Islet of Langerhans (tissue), 1 donor: ENCODE measurements at regions not wholly inside any gene's neighbourhood (a gene's known extent, or its start where the extent isn't known, plus 50 kb on each side); places are given as distances from the start of the nearest gene placed in this dataset.
"Not testable (repeated sequence)": the region's sequence is repeated elsewhere in the genome, so short reads cannot be mapped to it uniquely, and the experiment has no call there.

Source experiments
- FAIRE-seq: peaks from one replicate; lab custom pipeline; 2011; peaks lifted over from hg19 to GRCh38; lab: Jason Lieb, UNC

GRCh38 chr6:1001655-1002349 lies 308.9 kb upstream of the EXOC2 start:
- no peak for FAIRE-seq

GRCh38 chr6:999552-999951 lies 306.6 kb upstream of the EXOC2 start:
- no peak for FAIRE-seq

GRCh38 chr6:998551-998950 lies 305.6 kb upstream of the EXOC2 start:
- FAIRE-seq: no peak

DNA sequence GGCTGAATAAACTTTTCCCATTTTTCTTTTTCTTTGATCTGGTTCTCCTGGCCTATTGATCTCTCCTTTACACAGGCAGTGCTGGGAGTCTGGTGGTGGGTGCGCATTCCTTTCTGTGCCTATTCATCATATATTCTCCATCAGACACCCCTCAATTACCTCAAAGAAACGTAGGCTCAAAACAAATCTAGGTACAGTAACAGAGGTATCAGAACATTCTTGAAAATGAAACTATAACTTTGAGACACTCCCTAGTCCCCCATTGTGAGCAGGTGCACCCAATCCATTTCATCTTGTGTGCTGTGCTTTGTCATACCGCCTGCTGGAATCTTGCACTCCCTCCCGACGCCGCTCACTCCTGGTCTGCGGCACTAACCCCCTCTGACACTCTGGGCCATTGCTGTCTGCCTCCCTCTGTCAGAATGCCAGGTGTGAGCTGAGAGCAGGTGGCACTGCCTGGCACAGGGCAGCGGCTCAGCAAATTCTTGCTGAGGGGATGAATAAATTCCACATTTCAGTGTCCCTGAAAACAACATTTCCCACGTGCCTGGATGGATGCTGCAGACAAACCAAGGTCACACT lies 303.4 kb upstream of the EXOC2 start:
- FAIRE-seq: no peak

DNA sequence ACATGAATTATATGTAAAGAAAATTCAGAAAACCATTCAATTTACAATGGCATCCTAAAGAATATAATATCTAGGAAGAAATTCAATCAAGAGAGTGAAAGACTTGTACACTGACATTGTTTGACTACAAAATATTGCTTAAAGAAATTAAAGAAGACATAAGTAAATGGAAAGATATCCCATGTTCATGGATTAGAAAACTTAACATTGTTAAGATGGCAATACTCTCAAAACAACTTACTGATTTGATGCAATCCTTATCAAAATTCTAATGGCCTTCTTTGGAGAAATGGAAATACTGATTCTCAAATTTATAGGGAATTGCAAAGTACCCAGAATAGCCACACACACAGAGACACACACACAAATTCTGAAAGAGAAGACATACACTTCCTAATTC lies 298.3 kb upstream of the EXOC2 start:
- no peak for FAIRE-seq

DNA sequence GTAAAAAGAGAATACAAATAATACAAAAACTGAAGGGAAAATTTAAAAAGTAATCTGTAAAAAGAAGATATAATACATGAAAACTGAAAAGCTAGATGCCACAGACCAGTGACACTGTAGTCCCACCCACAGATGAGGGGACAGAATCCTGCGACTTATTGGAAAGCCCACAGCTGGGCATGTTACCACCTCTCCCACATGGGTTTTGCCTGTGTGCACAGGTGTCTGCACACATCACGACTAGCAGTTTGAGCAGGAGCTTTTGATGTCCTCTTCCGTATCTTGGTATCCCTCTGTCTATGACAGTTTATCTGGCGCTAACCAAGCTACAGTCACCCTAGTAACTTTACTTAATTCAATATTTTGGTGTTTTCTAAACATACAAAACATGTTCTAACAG lies 291.1 kb upstream of the EXOC2 start:
- FAIRE-seq: no peak

- no peak for FAIRE-seq
Observed at GRCh38 chr6:978937-979685, 286.2 kb upstream of the EXOC2 start.

GRCh38 chr6:977226-977625 lies 284.3 kb upstream of the EXOC2 start:
- not testable (repeated sequence) for FAIRE-seq

GRCh38 chr6:971981-972640 lies 279.2 kb upstream of the EXOC2 start:
- FAIRE-seq: no peak

DNA sequence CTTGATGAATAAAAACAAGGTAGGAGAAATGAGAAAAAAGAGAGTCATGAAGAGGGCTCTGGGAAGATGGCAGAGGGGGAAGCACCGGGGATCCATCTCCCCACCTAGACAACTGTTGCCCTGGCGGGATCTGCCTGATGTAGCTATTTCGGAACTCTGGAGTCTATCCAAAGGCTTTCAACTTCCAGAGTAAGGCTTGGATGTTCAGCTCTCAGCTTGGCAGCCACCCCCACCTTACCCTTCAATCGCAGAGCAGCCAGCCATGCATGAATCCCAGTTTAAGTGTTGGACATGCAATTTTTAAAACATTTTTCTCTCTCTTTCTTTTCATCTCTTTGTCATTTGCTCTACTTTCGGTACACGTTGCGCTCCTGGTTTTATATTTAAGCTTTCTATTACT lies 275.9 kb upstream of the EXOC2 start:
- no peak for FAIRE-seq

GRCh38 chr6:967701-968100 lies 274.8 kb upstream of the EXOC2 start:
- FAIRE-seq: no peak

DNA sequence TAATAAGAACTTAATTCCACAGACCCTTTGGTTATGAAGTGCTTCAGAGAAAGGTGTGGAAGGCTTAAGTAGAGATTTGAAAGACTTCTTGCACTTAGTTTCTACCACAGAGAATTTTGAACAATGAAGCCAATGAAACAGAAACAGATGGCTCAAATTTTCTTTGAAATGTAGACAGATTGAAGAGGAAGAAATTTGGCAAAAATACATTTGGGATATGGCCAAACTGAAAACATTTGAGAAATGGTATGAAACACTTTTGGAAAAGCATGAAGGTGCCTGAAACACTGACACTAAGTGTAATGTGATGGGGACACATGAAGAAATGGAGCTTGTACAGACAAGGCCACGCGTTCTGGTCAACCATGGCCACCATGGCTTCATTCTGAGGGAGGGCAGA lies 272.4 kb upstream of the EXOC2 start:
- no peak for FAIRE-seq

- FAIRE-seq: no peak
Observed at GRCh38 chr6:963456-963855, 270.5 kb upstream of the EXOC2 start.

- no peak for FAIRE-seq
Observed at GRCh38 chr6:961407-961960, 268.5 kb upstream of the EXOC2 start.

DNA sequence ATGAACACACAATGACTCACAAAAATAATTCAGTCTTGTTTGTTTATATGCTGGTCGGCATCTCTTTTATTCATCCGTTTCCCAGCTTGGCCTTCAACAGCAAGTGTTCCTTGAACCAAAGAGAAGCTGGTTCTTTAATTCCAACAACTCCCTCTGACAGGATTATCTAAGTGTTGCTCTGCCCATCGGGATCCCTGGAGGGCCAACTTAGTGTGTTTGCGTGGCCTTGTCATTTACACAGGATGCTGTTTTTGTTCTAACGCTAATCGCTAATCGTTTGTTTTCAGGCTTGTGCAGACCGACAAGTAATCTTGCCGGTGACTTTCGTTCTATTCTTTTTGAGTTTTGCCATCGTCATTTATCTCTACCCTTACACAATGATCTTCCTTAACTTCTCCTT lies 267.4 kb upstream of the EXOC2 start:
- FAIRE-seq: no peak

GRCh38 chr6:958488-958887 lies 265.5 kb upstream of the EXOC2 start:
- FAIRE-seq: no peak

GRCh38 chr6:951399-952181 lies 258.7 kb upstream of the EXOC2 start:
- FAIRE-seq: no peak

DNA sequence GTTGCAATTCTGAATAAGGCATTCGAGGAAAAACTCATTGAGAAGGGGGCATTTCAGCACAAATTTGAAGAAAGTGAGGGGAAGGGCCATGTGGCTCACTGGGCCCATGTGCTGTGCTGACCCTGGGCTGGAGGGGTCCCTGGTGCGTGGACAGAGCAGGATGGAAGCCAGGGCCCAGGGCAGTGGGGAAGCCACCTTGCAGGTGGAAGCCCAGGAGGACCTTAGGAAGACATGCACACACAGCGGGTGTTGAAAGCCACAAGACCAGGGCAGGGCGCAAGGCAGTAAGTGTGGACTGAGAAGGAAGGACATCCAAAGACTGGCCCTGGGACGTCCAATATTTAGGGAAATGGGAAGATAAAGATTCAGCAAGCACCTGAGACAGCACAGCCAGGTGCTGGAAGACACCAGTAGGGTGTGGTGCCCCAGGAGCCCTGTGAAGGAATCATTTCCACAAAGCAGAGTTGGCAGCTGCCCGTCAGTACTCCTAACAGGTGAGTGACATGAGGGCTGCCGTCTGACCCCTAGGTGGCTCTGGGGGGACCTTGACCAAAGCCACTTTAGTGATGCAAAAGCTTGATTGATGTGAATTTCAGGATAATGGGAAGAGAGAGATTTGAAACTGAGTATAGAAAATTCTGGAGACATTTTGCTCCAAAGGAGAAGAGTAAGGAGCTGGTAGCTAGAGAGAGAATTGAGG lies 254.4 kb upstream of the EXOC2 start:
- no peak for FAIRE-seq

DNA sequence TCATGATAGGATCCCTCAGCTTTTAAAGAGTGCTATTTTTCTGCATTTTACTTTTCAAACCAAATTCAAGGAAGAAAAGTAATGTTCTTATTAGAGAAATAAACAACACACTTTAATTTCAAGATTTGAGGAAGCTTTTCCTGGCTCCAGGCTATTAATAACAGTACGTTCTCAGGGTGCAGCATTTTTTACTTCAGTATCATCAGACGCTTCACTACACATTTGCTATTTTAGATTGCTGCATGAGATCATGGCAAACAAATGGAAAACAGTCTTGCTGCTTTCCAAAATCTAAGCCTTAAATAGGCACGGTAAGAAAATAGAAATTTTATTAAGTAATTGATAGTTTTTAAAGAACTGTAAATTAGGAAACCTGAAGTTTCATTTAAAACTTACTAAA lies 253.6 kb upstream of the EXOC2 start:
- no peak for FAIRE-seq

- FAIRE-seq: no peak
Observed at GRCh38 chr6:939526-940252, 246.8 kb upstream of the EXOC2 start.

- FAIRE-seq: no peak
Observed at GRCh38 chr6:938916-939315, 246.0 kb upstream of the EXOC2 start.
